ENCODE measurements at regions not wholly inside any gene's neighbourhood (a gene's known extent, or its start where the extent isn't known, plus 50 kb on each side); places are given as distances from the start of the nearest gene placed in this dataset.

DNA sequence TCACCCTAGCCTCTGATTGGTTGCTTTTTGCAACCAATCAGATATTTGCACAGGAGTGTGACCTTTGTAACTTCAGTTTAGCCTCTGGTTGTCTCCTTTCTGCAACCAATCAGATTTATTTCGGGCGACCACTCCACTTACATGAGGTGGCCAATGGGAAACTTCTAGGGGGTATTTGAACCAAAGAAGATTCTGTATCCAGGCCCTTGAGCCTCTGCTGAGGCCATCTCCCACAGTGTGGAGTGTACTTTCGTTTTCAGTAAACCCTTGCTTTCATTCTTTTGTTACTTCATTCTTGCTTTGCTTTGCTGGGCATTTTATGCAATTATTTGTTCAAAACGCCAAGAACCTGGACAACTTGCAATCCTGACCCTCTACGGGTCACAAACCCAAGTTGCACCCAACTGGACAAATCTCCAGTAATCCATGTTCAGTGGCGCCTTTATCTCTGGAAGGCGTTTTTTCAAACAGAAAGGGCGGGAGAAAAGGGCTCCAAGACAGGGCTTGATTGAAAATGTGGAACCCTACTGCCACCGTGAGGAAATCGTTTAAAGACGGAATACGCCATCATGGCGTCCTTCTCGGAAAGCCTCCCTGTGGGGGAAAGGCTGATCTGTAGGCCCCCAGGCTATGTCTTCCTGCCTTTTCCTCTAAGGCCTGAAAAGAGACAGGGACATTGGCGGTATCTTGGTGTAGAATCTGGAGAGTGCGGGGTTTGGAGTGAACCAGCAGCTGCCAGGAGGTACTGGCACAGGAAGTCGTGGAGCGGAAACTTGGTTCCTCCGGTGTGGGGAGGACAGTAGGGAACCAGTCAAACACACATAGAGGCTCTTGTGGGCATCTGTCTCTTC is 184.6 kb downstream of the OR13H1 start:
- CTCF ChIA-PET: no interaction called here
- no peak overlapping the region for H3K4me3 ChIP-seq (replicated peaks in 1 of 2; ENCODE audit: low read depth in 1 of 2, low read length in 2 of 2)
- no peaks in the 10 kb centered on the region for H3K4me1 ChIP-seq (ENCODE audit: control insufficient read depth in 1 of 2, insufficient read depth in 2 of 2, low read length in 2 of 2)
- no peak for ATAC-seq
- POLR2A ChIA-PET: no interaction called here
- no peaks in the 10 kb centered on the region for H4K20me1 ChIP-seq (ENCODE audit: insufficient read depth)
- no peak for TF ChIP-seq FOSL1 (IDR thresholded peaks at IDR 0.05; ENCODE audit: low read depth)
- no peak for TF ChIP-seq EZH2phosphoT487 (IDR thresholded peaks at IDR 0.05; ENCODE audit: borderline replicate concordance)
- no peak for TF ChIP-seq ELF1 (IDR thresholded peaks at IDR 0.05; ENCODE audit: borderline replicate concordance, low read depth)
- TF ChIP-seq, protein P1, sequence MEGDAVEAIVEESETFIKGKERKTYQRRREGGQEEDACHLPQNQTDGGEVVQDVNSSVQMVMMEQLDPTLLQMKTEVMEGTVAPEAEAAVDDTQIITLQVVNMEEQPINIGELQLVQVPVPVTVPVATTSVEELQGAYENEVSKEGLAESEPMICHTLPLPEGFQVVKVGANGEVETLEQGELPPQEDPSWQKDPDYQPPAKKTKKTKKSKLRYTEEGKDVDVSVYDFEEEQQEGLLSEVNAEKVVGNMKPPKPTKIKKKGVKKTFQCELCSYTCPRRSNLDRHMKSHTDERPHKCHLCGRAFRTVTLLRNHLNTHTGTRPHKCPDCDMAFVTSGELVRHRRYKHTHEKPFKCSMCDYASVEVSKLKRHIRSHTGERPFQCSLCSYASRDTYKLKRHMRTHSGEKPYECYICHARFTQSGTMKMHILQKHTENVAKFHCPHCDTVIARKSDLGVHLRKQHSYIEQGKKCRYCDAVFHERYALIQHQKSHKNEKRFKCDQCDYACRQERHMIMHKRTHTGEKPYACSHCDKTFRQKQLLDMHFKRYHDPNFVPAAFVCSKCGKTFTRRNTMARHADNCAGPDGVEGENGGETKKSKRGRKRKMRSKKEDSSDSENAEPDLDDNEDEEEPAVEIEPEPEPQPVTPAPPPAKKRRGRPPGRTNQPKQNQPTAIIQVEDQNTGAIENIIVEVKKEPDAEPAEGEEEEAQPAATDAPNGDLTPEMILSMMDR (IDR thresholded peaks at IDR 0.05 in 2 of 3, conservative IDR thresholded peaks at IDR 0.05 in 1 of 3; ENCODE audit: borderline replicate concordance in 1 of 3, insufficient read depth in 1 of 3, low read depth in 2 of 3, low read length in 2 of 3): no peak
- no peak for TF ChIP-seq ZFX (IDR thresholded peaks at IDR 0.05)
- TF ChIP-seq, protein P2, sequence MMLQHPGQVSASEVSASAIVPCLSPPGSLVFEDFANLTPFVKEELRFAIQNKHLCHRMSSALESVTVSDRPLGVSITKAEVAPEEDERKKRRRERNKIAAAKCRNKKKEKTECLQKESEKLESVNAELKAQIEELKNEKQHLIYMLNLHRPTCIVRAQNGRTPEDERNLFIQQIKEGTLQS (IDR thresholded peaks at IDR 0.05): no peak
- no peak for TF ChIP-seq EZH2 (IDR thresholded peaks at IDR 0.05)
- TF ChIP-seq, protein P3, sequence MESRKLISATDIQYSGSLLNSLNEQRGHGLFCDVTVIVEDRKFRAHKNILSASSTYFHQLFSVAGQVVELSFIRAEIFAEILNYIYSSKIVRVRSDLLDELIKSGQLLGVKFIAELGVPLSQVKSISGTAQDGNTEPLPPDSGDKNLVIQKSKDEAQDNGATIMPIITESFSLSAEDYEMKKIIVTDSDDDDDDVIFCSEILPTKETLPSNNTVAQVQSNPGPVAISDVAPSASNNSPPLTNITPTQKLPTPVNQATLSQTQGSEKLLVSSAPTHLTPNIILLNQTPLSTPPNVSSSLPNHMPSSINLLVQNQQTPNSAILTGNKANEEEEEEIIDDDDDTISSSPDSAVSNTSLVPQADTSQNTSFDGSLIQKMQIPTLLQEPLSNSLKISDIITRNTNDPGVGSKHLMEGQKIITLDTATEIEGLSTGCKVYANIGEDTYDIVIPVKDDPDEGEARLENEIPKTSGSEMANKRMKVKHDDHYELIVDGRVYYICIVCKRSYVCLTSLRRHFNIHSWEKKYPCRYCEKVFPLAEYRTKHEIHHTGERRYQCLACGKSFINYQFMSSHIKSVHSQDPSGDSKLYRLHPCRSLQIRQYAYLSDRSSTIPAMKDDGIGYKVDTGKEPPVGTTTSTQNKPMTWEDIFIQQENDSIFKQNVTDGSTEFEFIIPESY (IDR thresholded peaks at IDR 0.05; ENCODE audit: extremely low read depth, insufficient replicate concordance, low read length): no peak
- TF ChIP-seq POLR2A (IDR thresholded peaks at IDR 0.05; ENCODE audit: borderline replicate concordance, extremely low read depth, insufficient read depth, insufficient read length): no peak
- TF ChIP-seq, protein P4, sequence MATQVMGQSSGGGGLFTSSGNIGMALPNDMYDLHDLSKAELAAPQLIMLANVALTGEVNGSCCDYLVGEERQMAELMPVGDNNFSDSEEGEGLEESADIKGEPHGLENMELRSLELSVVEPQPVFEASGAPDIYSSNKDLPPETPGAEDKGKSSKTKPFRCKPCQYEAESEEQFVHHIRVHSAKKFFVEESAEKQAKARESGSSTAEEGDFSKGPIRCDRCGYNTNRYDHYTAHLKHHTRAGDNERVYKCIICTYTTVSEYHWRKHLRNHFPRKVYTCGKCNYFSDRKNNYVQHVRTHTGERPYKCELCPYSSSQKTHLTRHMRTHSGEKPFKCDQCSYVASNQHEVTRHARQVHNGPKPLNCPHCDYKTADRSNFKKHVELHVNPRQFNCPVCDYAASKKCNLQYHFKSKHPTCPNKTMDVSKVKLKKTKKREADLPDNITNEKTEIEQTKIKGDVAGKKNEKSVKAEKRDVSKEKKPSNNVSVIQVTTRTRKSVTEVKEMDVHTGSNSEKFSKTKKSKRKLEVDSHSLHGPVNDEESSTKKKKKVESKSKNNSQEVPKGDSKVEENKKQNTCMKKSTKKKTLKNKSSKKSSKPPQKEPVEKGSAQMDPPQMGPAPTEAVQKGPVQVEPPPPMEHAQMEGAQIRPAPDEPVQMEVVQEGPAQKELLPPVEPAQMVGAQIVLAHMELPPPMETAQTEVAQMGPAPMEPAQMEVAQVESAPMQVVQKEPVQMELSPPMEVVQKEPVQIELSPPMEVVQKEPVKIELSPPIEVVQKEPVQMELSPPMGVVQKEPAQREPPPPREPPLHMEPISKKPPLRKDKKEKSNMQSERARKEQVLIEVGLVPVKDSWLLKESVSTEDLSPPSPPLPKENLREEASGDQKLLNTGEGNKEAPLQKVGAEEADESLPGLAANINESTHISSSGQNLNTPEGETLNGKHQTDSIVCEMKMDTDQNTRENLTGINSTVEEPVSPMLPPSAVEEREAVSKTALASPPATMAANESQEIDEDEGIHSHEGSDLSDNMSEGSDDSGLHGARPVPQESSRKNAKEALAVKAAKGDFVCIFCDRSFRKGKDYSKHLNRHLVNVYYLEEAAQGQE (IDR thresholded peaks at IDR 0.05; ENCODE audit: low read depth): no peak
- no peak for TF ChIP-seq ZNF274 (IDR thresholded peaks at IDR 0.05; ENCODE audit: low read depth, low read length)
- TF ChIP-seq TCF7L2 (IDR thresholded peaks at IDR 0.05; ENCODE audit: borderline replicate concordance, extremely low read depth, insufficient read depth, insufficient read length): no peak
- no peak for TF ChIP-seq SIN3A (IDR thresholded peaks at IDR 0.05; ENCODE audit: low read depth)
- TF ChIP-seq CEBPB (IDR thresholded peaks at IDR 0.05; ENCODE audit: low read depth): no peak
- TF ChIP-seq, protein P5, sequence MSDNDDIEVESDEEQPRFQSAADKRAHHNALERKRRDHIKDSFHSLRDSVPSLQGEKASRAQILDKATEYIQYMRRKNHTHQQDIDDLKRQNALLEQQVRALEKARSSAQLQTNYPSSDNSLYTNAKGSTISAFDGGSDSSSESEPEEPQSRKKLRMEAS (IDR thresholded peaks at IDR 0.05): no peak
- no peak for TF ChIP-seq SRF (IDR thresholded peaks at IDR 0.05; ENCODE audit: low read depth)
- TF ChIP-seq POLR2AphosphoS5 (IDR thresholded peaks at IDR 0.05; ENCODE audit: low read depth, low read length): no peak
- TF ChIP-seq CBX3 (IDR thresholded peaks at IDR 0.05; ENCODE audit: low read depth): no peak
- no peak overlapping the region for H3K9ac ChIP-seq (ENCODE audit: low read length)
- no peak for DNase-seq (ENCODE audit: low read depth, low spot score)
- H3K9me3 ChIP-seq (ENCODE audit: control insufficient read depth in 1 of 2, insufficient read depth in 1 of 2, low read depth in 1 of 2, low read length in 2 of 2): no peaks in the 10 kb centered on the region
- no peaks in the 10 kb centered on the region for H3K9me2 ChIP-seq (ENCODE audit: insufficient read depth)
- no peaks in the 10 kb centered on the region for H3K27me3 ChIP-seq (ENCODE audit: insufficient read depth, low read length)
- intact Hi-C loops (cut with micrococcal nuclease): no loop called here
- no peaks in the 10 kb centered on the region for H3K36me3 ChIP-seq (ENCODE audit: control insufficient read depth in 1 of 2, insufficient read depth in 2 of 2, low read length in 2 of 2)
- RAD21 ChIA-PET (ENCODE audit: low non-redundant PET in 1 of 2, low total read pairs in 2 of 2, uncharacterized antibody in 2 of 2, unreplicated experiment in 2 of 2): no interaction called here
- no peak overlapping the region for H3K27ac ChIP-seq (ENCODE audit: low read depth, low read length)
- H3K4me2 ChIP-seq (ENCODE audit: low read length): no peak overlapping the region
- H2AFZ ChIP-seq (ENCODE audit: low read depth, low read length, poor library complexity, severe bottlenecking): no peak overlapping the region
- BruUV-seq (replicated peaks): no TSS peak
- H3K79me2 ChIP-seq (ENCODE audit: insufficient read depth, low read length): no peaks in the 10 kb centered on the region
